GM12875 (cell line): ENCODE measurements at regions not wholly inside any gene's neighbourhood (a gene's known extent, or its start where the extent isn't known, plus 50 kb on each side); places are given as distances from the start of the nearest gene placed in this dataset.

ENCODE experiments used
- H3K4me3 ChIP-seq: one replicate; pipeline ENCODE4 v1.5.1; 2011; ENCODE audit warnings: low read depth, low read length, control low read depth
- TF ChIP-seq, protein P1 (sequence below): IDR thresholded peaks from 2 replicates; pipeline ENCODE4 v1.5.1; 2011; ENCODE audit warnings: low read depth, mild to moderate bottlenecking, control low read depth, inconsistent platforms, low read length, moderate library complexity, borderline replicate concordance; ENCODE audit not compliant: insufficient read depth

DNA sequence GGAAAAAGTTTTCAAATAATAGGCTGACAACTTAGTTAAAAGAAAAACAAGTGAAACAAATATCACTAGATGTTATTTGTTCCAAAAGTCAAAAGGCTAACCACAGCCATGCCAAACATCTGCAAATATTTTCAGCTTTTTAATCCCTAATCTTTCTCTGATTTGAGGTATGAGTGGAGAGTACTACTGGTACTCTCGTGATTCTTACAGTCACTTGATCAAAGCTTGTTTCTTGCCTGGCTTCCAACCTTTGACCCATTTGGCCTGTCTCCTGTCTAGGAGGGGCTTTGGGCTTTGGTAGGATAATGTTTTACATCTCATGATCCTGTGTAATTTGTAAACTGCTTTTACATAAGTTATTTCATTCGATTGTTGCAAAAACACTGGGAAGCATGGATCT lies 301.8 kb upstream of the SORL1-AS1 start:
- TF ChIP-seq, protein P1, sequence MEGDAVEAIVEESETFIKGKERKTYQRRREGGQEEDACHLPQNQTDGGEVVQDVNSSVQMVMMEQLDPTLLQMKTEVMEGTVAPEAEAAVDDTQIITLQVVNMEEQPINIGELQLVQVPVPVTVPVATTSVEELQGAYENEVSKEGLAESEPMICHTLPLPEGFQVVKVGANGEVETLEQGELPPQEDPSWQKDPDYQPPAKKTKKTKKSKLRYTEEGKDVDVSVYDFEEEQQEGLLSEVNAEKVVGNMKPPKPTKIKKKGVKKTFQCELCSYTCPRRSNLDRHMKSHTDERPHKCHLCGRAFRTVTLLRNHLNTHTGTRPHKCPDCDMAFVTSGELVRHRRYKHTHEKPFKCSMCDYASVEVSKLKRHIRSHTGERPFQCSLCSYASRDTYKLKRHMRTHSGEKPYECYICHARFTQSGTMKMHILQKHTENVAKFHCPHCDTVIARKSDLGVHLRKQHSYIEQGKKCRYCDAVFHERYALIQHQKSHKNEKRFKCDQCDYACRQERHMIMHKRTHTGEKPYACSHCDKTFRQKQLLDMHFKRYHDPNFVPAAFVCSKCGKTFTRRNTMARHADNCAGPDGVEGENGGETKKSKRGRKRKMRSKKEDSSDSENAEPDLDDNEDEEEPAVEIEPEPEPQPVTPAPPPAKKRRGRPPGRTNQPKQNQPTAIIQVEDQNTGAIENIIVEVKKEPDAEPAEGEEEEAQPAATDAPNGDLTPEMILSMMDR: no peak
- no peak overlapping the region for H3K4me3 ChIP-seq

DNA sequence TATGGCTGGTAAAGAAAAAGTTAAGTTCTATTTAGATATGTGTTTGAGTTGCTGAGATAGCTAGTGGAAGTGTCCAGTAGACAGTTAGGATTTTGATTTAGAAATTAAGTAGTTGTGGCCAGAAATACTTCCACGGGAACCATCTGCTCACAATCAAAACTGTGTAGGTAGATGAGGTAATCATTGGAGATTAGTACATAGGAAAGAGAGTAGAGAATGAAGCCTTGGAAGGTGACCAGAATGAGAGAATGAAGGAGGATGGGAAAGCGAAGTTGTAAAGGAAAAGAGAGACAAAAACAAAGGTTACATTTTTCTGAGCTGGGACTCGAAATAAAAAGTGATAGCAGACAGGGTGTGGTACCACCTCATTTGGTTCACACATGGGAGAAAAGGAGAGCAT lies 296.9 kb upstream of the SORL1-AS1 start:
- TF ChIP-seq, protein P1: no peak
- H3K4me3 ChIP-seq: no peak overlapping the region

- TF ChIP-seq, protein P1: no peak
- no peak overlapping the region for H3K4me3 ChIP-seq
Measured at GRCh38 chr11:121748068-121748467, 295.3 kb upstream of the SORL1-AS1 start.

- TF ChIP-seq, protein P1: no peak
- H3K4me3 ChIP-seq: no peak overlapping the region
Measured at GRCh38 chr11:121743285-121743684, 290.5 kb upstream of the SORL1-AS1 start.

DNA sequence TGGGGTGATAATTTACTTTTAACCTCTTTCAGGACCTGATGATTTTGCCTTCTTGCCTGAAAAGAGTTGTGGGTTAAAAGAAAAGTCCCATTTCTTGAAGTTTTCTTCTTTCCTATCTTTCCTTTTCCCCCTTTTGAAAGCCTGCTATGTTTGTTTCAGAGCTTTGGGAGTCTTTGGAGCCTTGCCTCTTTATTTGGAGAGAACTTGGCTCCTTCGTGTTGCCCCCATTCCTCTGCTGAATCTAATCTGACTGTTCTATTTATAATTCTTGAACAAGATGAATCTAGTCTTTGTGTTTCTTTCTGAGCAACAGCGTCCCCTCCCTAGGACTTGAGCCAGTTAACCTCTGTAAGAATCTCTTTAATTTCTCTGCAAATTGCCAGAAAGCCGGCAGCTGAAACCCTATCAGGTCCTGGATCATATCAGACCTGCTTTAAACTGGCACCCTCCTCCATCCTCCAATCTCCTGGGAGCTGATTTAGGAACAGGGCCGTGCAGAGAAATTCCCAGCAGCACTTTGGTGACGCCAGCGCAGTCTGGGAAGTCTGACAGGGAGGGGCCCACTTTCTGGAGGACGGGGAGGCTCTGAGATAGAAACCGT lies 289.1 kb upstream of the SORL1-AS1 start:
- TF ChIP-seq, protein P1: no peak
- no peak overlapping the region for H3K4me3 ChIP-seq

DNA sequence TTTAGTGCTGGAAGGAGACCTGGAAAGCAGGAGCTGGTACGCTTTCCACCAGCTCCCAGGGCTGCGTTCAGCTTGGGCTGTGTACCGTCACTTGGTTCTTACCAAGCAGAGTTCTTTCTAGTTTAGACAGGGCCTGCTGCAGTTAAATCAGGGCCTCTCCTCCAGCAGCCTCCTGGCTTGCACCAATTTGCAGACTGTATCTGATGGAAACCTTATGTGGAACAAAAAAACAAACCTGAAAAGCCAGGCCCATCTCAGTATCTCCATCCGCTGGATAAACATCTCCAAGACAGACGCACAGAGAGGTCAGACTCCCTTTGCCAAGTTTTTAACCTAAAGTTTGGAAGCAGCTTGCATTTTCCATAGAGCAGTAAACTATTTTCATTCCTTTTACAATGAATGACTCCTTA lies 288.6 kb upstream of the SORL1-AS1 start:
- TF ChIP-seq, protein P1: no peak

GRCh38 chr11:121740902-121741301 lies 288.1 kb upstream of the SORL1-AS1 start:
- TF ChIP-seq, protein P1: no peak
- no peak overlapping the region for H3K4me3 ChIP-seq

More for the DNA sequence above, 288.6 kb upstream of the SORL1-AS1 start:
- H3K4me3 ChIP-seq: no peak overlapping the region
